ENCODE measurements at regions not wholly inside any gene's neighbourhood (a gene's known extent, or its start where the extent isn't known, plus 50 kb on each side); places are given as distances from the start of the nearest gene placed in this dataset.

DNA sequence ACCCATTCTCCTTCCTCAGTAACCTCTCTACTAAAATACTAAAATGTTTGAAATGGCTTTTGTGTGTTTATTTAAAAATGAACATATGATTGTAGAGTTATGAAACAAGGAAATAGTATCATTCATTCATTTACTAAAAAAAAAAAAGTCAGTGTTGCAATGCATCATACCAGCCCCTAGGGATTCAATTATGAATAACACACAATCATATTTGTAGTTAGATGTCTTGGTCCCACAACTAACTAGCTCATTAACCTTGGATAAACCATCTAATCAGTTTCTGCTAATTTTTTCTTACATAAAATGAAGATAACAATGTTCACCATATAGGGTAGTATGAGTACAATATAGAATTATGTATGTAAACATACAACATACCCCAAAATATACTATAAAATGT lies 183.2 kb downstream of the GRIN2B start:
- Histone ChIP-seq H3K9me3 (no peaks in the 10 kb centered on the region), H3K27ac (no peak overlapping the region), H3K36me3 (no peaks in the 10 kb centered on the region), H3K4me3 (no peak overlapping the region), H3K27me3 (no peaks in the 10 kb centered on the region), H3K4me1 (no peaks in the 10 kb centered on the region)
- TF ChIP-seq POLR2A (IDR thresholded peaks at IDR 0.05) = no peak
- TF ChIP-seq EP300 (IDR thresholded peaks at IDR 0.05) = no peak
- TF ChIP-seq POLR2AphosphoS5 (IDR thresholded peaks at IDR 0.05) = no peak
- TF ChIP-seq, protein P1, sequence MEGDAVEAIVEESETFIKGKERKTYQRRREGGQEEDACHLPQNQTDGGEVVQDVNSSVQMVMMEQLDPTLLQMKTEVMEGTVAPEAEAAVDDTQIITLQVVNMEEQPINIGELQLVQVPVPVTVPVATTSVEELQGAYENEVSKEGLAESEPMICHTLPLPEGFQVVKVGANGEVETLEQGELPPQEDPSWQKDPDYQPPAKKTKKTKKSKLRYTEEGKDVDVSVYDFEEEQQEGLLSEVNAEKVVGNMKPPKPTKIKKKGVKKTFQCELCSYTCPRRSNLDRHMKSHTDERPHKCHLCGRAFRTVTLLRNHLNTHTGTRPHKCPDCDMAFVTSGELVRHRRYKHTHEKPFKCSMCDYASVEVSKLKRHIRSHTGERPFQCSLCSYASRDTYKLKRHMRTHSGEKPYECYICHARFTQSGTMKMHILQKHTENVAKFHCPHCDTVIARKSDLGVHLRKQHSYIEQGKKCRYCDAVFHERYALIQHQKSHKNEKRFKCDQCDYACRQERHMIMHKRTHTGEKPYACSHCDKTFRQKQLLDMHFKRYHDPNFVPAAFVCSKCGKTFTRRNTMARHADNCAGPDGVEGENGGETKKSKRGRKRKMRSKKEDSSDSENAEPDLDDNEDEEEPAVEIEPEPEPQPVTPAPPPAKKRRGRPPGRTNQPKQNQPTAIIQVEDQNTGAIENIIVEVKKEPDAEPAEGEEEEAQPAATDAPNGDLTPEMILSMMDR (IDR thresholded peaks at IDR 0.05) = no peak
- ATAC-seq = no peak

DNA sequence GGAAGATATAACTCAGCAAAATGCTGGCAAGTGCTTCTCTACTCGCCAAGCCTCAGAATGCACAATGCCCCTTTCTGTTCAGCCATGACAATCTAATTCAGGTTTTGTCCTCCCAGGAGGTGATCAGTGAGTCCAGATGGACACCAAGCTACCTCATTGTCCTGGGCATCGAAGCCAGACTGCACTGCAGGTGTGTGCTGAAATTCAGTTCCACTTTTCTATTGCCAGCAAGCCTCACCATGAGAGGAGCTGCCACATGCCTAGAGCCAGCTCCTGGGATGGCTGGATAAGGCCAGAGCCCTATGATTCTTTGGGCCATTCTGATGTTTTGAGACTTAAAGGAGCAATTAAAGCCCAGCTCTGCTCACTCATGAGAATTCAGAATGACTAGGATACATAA lies 186.7 kb downstream of the GRIN2B start:
- H3K27ac ChIP-seq = no peak overlapping the region
- no peak for ATAC-seq
- no peaks in the 10 kb centered on the region for H3K27me3 ChIP-seq
- no peak for TF ChIP-seq EP300 (IDR thresholded peaks at IDR 0.05)
- TF ChIP-seq POLR2A (IDR thresholded peaks at IDR 0.05) = no peak
- TF ChIP-seq, protein P1 (IDR thresholded peaks at IDR 0.05) = no peak
- no peak for TF ChIP-seq POLR2AphosphoS5 (IDR thresholded peaks at IDR 0.05)
- no peak overlapping the region for H3K4me3 ChIP-seq
- no peaks in the 10 kb centered on the region for H3K9me3 ChIP-seq
- WGBS, 2 donors (ENCODE audit: low coverage in 1 of 2) = 67 to 86% methylated on average over 1 to 2 of the region's 2 CpGs
- H3K36me3 ChIP-seq = no peaks in the 10 kb centered on the region
- H3K4me1 ChIP-seq = no peaks in the 10 kb centered on the region

DNA sequence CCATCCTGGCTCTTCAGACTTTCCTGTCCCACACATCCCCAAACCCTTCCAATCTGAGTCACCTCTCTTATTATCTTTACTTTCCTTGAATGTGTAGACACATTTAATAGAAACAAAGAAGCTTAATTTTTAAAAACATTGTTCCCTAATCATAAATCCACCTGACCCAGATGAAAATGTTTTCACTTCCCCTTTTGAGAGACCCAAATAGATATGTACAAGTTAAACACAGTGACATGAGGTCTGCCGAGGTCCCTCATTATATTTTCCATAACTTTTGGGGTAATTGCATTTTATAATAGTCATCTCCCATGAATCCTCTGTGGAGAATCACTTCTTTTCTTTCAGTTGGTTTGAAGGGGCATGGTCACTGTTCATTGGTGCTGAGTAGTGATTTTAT lies 191.1 kb downstream of the GRIN2B start:
- 38 to 70% methylated on average over 1 of the region's 1 CpG for WGBS, 2 donors (ENCODE audit: low coverage in 1 of 2)

DNA sequence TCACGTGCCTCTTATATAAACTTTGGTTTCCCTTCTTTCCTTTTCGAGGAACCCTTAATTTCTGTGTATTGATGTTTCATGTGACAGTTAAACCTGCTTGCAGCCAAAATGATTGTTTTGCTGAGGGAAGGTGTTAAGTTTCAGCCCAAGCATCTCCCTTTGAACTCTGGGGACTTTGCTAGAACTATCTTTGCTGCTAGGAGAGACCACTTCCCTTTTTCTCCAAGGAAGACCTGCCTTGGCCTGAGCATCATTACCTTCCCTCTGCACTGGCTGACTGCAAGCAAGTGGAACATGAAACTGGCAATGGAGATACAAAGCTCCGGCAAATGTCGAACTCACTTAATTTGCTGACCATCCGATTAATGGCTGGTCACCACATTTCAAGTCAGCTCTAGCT lies 192.8 kb downstream of the GRIN2B start:
- no peak for ATAC-seq
- no peaks in the 10 kb centered on the region for H3K9me3 ChIP-seq
- no peaks in the 10 kb centered on the region for H3K4me1 ChIP-seq
- H3K27me3 ChIP-seq = no peaks in the 10 kb centered on the region
- 46 to 59% methylated on average over 3 to 5 of the region's 5 CpGs for WGBS, 2 donors (ENCODE audit: low coverage in 1 of 2)
- H3K4me3 ChIP-seq = no peak overlapping the region
- H3K36me3 ChIP-seq = no peaks in the 10 kb centered on the region
- no peak overlapping the region for H3K27ac ChIP-seq
- TF ChIP-seq POLR2A (IDR thresholded peaks at IDR 0.05) = no peak
- TF ChIP-seq, protein P1 (IDR thresholded peaks at IDR 0.05) = no peak
- no peak for TF ChIP-seq POLR2AphosphoS5 (IDR thresholded peaks at IDR 0.05)
- no peak for TF ChIP-seq EP300 (IDR thresholded peaks at IDR 0.05)

More for the DNA sequence above, 191.1 kb downstream of the GRIN2B start:
- ATAC-seq = no peak
- TF ChIP-seq, protein P1 (IDR thresholded peaks at IDR 0.05) = no peak
- no peak for TF ChIP-seq POLR2A (IDR thresholded peaks at IDR 0.05)
- no peak for TF ChIP-seq EP300 (IDR thresholded peaks at IDR 0.05)
- no peak for TF ChIP-seq POLR2AphosphoS5 (IDR thresholded peaks at IDR 0.05)
- Histone ChIP-seq H3K36me3 (no peaks in the 10 kb centered on the region), H3K9me3 (no peaks in the 10 kb centered on the region), H3K27ac (no peak overlapping the region), H3K4me3 (no peak overlapping the region), H3K27me3 (no peaks in the 10 kb centered on the region), H3K4me1 (no peaks in the 10 kb centered on the region)

DNA sequence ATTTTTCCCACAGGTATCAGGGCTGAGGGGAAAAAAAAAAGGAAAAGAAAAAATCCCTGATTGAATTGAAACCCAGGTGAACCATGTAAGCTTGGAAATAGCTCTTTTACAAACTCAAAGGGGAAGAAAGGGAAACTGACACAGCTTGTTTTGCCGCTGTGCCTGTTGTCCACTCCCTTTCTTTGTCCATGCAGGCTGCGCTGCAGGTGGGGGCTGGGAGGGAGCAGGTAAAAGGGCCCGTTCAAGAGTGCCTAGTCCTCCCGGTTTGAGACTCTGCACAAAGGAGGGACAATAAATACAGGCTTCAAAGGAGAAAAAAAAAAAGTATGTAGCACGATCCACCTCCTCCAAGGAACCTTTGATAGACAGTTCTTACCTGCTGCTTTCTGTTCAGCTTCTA lies 194.8 kb downstream of the GRIN2B start:
- H3K4me3 ChIP-seq = no peak overlapping the region
- H3K27ac ChIP-seq = no peak overlapping the region
- no peaks in the 10 kb centered on the region for H3K27me3 ChIP-seq
- WGBS, 2 donors (ENCODE audit: low coverage in 1 of 2) = 45 to 53% methylated on average over 4 to 5 of the region's 5 CpGs
- H3K4me1 ChIP-seq = no peaks in the 10 kb centered on the region
- no peak for ATAC-seq
- TF ChIP-seq POLR2AphosphoS5 (IDR thresholded peaks at IDR 0.05) = no peak
- TF ChIP-seq EP300 (IDR thresholded peaks at IDR 0.05) = no peak
- TF ChIP-seq, protein P1 (IDR thresholded peaks at IDR 0.05) = no peak
- TF ChIP-seq POLR2A (IDR thresholded peaks at IDR 0.05) = no peak
- no peaks in the 10 kb centered on the region for H3K9me3 ChIP-seq
- no peaks in the 10 kb centered on the region for H3K36me3 ChIP-seq
